ENCODE measurements at regions not wholly inside any gene's neighbourhood (a gene's known extent, or its start where the extent isn't known, plus 50 kb on each side); places are given as distances from the start of the nearest gene placed in this dataset.
"Not testable (repeated sequence)": the region's sequence is repeated elsewhere in the genome, so short reads cannot be mapped to it uniquely, and the experiment has no call there.

- POLR2A ChIA-PET, result no interaction called here
- CTCF ChIA-PET, result no interaction called here
Measured at GRCh38 chr6:15132854-15133670, 112.8 kb upstream of the JARID2 start.

- CTCF ChIA-PET, result interaction anchor here (0.7 kb wide), 1 partner anchor 353 kb away, joined by 3 read pairs; no protein-coding TSS in a partner anchor
- POLR2A ChIA-PET, result no interaction called here
Measured at GRCh38 chr6:15137086-15137485, 108.8 kb upstream of the JARID2 start.

DNA sequence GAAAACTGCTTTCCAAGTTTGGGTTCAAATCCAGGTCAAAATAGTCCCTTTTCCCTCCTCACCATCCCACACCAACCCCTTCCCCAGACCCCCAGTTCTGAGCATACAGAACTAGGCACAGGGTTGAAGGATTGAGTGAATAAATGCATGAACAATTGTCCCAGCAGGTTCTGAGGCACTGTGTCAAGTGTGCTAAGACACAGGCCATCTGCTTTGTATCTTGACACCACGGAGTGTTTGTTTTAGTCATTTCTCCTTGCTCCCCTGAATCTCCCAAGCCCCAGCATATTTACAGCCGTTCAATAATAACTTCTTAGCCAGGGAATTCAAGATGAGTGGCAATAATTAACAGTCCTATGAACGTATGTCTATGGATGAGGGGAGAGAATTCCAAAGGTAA is 102.8 kb upstream of the JARID2 start:
- POLR2A ChIA-PET, result no interaction called here
- CTCF ChIA-PET, result no interaction called here

GRCh38 chr6:15143540-15143939 is 102.3 kb upstream of the JARID2 start:
- ChIA-PET CTCF (interaction anchor here (1.0 kb wide), 1 partner anchor 8 kb away, joined by 3 read pairs; no protein-coding TSS in a partner anchor), POLR2A (no interaction called here)

- ChIA-PET POLR2A (no interaction called here), CTCF (no interaction called here)
Measured at GRCh38 chr6:15145821-15146220, 100.0 kb upstream of the JARID2 start.

DNA sequence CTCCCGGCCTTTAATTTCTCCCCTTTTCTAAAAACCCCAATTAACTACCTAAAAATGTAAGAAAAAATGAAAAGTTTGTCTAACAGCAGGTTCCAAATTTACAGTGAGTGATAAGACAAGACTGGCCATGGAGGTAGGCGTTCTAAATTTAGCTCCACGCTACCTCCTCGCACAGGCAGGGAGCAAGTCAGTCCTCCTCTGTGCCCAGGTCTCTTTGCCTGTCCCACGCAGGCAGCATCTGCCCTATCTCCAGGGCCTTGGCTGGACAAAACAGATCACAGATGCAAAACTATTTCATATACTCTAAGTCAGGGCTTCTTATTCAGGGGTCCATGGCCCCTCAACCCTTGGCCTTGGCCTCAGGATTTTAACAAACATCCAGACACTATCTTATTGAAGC is 98.0 kb upstream of the JARID2 start:
- ChIA-PET CTCF (interaction anchor here (0.6 kb wide), 1 partner anchor 21 kb away, joined by 3 read pairs; no protein-coding TSS in a partner anchor), POLR2A (no interaction called here)

DNA sequence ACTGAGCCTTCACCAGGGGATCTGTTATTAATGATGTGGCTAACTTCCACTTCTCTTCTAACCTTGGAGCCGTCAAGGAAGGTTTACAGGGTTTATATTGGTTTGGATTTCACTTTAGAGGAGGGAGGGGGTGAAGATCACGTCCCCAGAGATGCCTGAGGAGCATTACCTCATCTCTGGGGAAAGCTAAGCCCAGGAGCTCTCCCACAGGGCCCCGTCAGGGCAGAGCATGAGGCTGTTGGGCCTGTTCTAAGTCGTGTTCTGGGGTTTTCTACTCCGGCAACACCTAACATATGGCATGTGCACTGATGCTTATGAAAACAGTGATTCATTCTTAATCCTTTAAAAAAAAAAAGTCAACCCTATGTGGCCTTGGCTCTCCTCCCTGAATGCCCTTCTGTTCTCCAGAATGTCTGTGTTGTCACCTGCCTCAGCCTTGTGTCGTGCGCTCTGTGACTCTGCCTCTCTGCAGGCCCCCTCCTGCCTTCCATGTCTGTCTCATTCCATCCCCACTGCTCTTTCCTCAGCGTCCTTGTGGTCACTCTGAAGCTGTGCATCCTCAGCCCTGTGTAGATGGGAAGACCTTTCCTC is 97.4 kb upstream of the JARID2 start:
- ChIA-PET POLR2A (no interaction called here), CTCF (interaction anchor here (0.6 kb wide), 1 partner anchor 22 kb away, joined by 3 read pairs; no protein-coding TSS in a partner anchor)

- POLR2A ChIA-PET, result no interaction called here
- CTCF ChIA-PET, result no interaction called here
Measured at GRCh38 chr6:15150207-15150606, 95.7 kb upstream of the JARID2 start.

DNA sequence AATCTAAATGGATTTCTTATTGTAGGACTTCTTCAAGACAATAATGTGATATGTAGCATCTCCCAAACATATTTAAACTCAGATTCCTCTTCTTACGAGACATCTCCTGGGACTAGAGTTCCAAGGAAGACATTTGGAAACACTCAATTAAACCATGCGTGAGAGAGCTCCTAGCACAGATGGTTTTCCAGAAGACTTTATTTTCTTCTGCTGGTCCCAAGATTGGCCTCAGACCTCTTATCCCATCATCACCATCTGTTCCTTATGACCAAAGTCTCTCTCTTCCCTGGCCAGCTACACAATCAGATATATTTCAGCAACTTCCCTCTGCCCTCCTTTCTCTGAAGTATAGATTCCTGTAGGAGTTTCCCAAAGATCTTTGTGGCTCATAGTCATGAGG is 93.2 kb upstream of the JARID2 start:
- POLR2A ChIA-PET, result no interaction called here
- CTCF ChIA-PET, result no interaction called here

GRCh38 chr6:15153191-15153590 is 92.7 kb upstream of the JARID2 start:
- CTCF ChIA-PET, result no interaction called here
- POLR2A ChIA-PET, result no interaction called here

DNA sequence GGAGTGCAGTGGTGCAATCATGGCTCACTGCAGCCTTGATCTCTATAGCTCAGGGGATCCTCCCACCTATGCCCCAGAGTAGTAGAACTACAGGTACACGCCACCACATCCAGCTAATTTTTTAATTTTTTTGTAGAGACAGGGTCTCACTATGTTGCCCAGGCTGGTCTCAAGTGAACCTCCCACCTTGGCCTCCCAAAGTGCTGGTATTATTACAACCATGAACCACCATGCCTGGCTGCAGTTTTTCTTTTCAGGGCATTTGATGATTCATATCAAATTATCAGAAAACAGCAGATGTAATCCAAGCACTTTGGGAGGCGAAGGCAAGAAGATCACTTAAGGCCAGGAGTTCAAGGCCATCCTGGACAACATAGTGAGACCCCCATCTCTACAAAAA is 88.4 kb upstream of the JARID2 start:
- POLR2A ChIA-PET, result no interaction called here

DNA sequence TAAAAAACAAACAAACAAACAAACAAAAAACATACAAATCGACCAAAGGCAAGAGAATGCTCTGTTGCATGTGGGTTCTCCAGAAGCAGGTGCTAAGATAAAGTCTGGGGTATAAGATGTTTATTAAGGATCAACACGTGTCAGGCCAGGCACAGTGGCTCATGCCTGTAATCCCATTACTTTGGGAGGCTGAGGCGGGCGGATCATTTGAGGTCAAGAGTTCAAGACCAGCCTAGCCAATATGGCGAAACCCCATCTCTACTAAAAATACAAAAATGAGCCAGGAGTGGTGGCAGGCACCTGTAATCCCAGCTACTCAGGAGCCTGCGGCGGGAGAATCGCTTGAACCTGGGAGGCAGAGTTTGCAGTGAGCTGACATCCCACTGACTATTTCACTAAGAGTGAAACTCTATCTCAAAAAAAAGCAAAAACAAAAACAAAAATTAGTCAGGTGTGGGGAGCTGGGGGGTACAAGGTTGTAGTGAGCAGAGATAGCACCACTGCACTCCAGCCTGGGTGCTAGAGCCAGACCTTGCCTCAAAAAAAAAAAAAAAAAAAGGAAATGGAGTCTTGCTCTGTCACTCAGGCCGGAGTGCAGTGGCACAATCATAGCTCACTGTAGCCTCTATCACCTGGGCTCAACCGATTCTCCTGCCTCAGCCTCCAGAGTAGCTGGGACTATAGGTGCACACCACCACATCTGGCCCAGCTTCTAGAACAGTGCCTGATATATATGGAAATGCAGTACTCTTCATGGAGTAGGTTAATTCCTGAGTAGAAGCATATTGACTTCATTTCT is 86.8 kb upstream of the JARID2 start:
- CTCF ChIA-PET, result no interaction called here

More for the DNA sequence above, 88.4 kb upstream of the JARID2 start:
- CTCF ChIA-PET, result no interaction called here

GRCh38 chr6:15160812-15161211 is 85.1 kb upstream of the JARID2 start:
- CTCF ChIA-PET, result no interaction called here
- POLR2A ChIA-PET, result no interaction called here

More for the DNA sequence above, 86.8 kb upstream of the JARID2 start:
- POLR2A ChIA-PET, result no interaction called here

- POLR2A ChIA-PET, result not testable (repeated sequence)
Measured at GRCh38 chr6:15164855-15165254, 81.0 kb upstream of the JARID2 start.

GRCh38 chr6:15166121-15166520 is 79.7 kb upstream of the JARID2 start:
- ChIA-PET POLR2A (no interaction called here), CTCF (no interaction called here)

More at GRCh38 chr6:15164855-15165254, 81.0 kb upstream of the JARID2 start:
- CTCF ChIA-PET, result not testable (repeated sequence)

- CTCF ChIA-PET, result interaction anchor here (0.5 to 0.6 kb wide), 2 partner anchors 50 to 299 kb away, joined by 3 to 4 read pairs; no protein-coding TSS in a partner anchor
- POLR2A ChIA-PET, result no interaction called here
Measured at GRCh38 chr6:15170126-15170525, 75.7 kb upstream of the JARID2 start.

GRCh38 chr6:15171026-15171425 is 74.8 kb upstream of the JARID2 start:
- CTCF ChIA-PET, result no interaction called here
- POLR2A ChIA-PET, result no interaction called here

GRCh38 chr6:15176816-15177370 is 69.0 kb upstream of the JARID2 start:
- POLR2A ChIA-PET, result no interaction called here
- CTCF ChIA-PET, result no interaction called here

GRCh38 chr6:15183979-15184378 is 61.9 kb upstream of the JARID2 start:
- POLR2A ChIA-PET, result interaction anchor here (0.7 kb wide), 1 partner anchor 161 kb away, joined by 7 read pairs; no protein-coding TSS in a partner anchor
- CTCF ChIA-PET, result interaction anchor here (0.6 kb wide), 1 partner anchor 336 kb away, joined by 3 read pairs; no protein-coding TSS in a partner anchor

DNA sequence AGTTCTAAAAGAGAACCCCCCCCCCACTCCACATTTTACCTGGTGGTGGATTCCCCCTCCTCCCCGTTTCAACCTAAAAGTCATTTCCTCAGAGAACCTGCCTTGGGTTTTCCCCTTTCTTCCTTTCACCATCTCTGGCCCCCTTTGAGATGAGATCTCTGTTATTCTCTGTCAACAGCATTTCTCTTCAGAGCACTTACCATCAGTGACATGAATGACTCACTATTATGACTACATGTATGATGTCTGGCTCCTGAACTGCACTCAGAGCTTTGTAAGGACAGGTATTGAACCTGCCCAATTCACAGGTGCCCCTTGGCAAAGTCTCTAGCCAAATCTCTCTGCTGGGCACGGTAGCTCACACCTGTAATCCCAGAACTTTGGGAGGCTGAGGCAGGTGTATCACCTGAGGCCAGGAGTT is 61.4 kb upstream of the JARID2 start:
- POLR2A ChIA-PET, result no interaction called here
- CTCF ChIA-PET, result interaction anchor here (0.6 kb wide), 1 partner anchor 48 kb away, joined by 4 read pairs; no protein-coding TSS in a partner anchor
